MM.1S (cell line): ENCODE measurements at regions not wholly inside any gene's neighbourhood (a gene's known extent, or its start where the extent isn't known, plus 50 kb on each side); places are given as distances from the start of the nearest gene placed in this dataset.

Experiments
- DNase-seq: peaks from one replicate; pipeline ENCODE4 v3.0.0-alpha.2; 2015
- H2AFZ ChIP-seq: fragments of 300-600 bp; sonication (generic); 2 replicates; pipeline ENCODE4 v1.6.0; 2016; ENCODE audit warnings: antibody characterized with exemption, low read length
- H3F3A ChIP-seq: fragments of 300-600 bp; sonication (generic); 2 replicates; pipeline ENCODE4 v1.6.1; 2016; ENCODE audit warnings: mild to moderate bottlenecking, antibody characterized with exemption, low read length, moderate library complexity, mixed read lengths; ENCODE audit not compliant: insufficient read depth
- H3K27ac ChIP-seq: fragments of 300-600 bp; sonication (generic); 2 replicates; pipeline ENCODE4 v1.5.1; 2016; ENCODE audit warnings: mild to moderate bottlenecking, low read length
- H3K27me3 ChIP-seq: fragments of 300-600 bp; sonication (generic); replicated peaks from 2 replicates; pipeline ENCODE4 v1.6.0; 2016; ENCODE audit warnings: low read length; ENCODE audit not compliant: insufficient read depth
- H3K36me3 ChIP-seq: fragments of 300-600 bp; sonication (generic); replicated peaks from 2 replicates; pipeline ENCODE4 v1.6.1; 2016; ENCODE audit warnings: mild to moderate bottlenecking, low read length, mixed read lengths; ENCODE audit not compliant: insufficient read depth
- H3K4me1 ChIP-seq: fragments of 300-600 bp; sonication (generic); 2 replicates; pipeline ENCODE4 v1.6.1; 2016; ENCODE audit warnings: low read length, mixed read lengths
- H3K4me2 ChIP-seq: fragments of 300-600 bp; sonication (generic); 2 replicates; pipeline ENCODE4 v1.6.0; 2016; ENCODE audit warnings: low read depth, low read length
- H3K4me3 ChIP-seq: fragments of 300-600 bp; sonication (generic); 2 replicates; pipeline ENCODE4 v1.5.1; 2016; ENCODE audit warnings: low read length, mixed read lengths
- H3K79me2 ChIP-seq: fragments of 300-600 bp; sonication (generic); 2 replicates; pipeline ENCODE4 v1.6.1; 2016; ENCODE audit warnings: mixed run types, low read length, mixed read lengths
- H3K9ac ChIP-seq: fragments of 300-600 bp; sonication (generic); 2 replicates; pipeline ENCODE4 v1.6.1; 2016; ENCODE audit warnings: low read length, mixed read lengths
- H3K9me2 ChIP-seq: fragments of 300-600 bp; sonication (generic); replicated peaks from 2 replicates; pipeline ENCODE4 v1.6.1; 2016; ENCODE audit warnings: mild to moderate bottlenecking, low read length, mixed read lengths; ENCODE audit not compliant: insufficient read depth
- H3K9me3 ChIP-seq: fragments of 300-600 bp; sonication (generic); replicated peaks from 2 replicates; pipeline ENCODE4 v1.6.1; 2016; ENCODE audit warnings: mild to moderate bottlenecking, low read length, mixed read lengths; ENCODE audit not compliant: insufficient read depth
- H4K20me1 ChIP-seq: fragments of 300-600 bp; sonication (generic); 2 replicates; pipeline ENCODE4 v1.6.1; 2016; ENCODE audit warnings: mild to moderate bottlenecking, low read length, moderate library complexity, mixed read lengths; ENCODE audit not compliant: insufficient read depth
- EZH2 ChIP-seq: fragments of 300-600 bp; sonication (generic); optimal IDR thresholded peaks from 2 replicates; pipeline ENCODE3; 2017; ENCODE audit warnings: low read depth, mild to moderate bottlenecking, antibody characterized with exemption, low read length, mixed read lengths
- EZH2phosphoT487 ChIP-seq: fragments of 300-600 bp; sonication (generic); IDR thresholded peaks from 2 replicates; pipeline ENCODE4 v1.6.1; 2018; ENCODE audit warnings: antibody characterized with exemption, low read length
- TF ChIP-seq, protein P1 (sequence below): fragments of 300-600 bp; sonication (generic); IDR thresholded peaks from 2 replicates; pipeline ENCODE4 v1.5.1; 2016; ENCODE audit warnings: antibody characterized with exemption, low read length, mixed read lengths

- Histone ChIP-seq H3K9ac (no peak overlapping the region), H3K27me3 (no peaks in the 10 kb centered on the region), H3F3A (no peaks in the 10 kb centered on the region), H3K4me2 (no peak overlapping the region), H4K20me1 (no peaks in the 10 kb centered on the region), H3K27ac (no peak overlapping the region), H3K9me3 (no peaks in the 10 kb centered on the region), H2AFZ (no peak overlapping the region), H3K36me3 (no peaks in the 10 kb centered on the region), H3K9me2 (no peaks in the 10 kb centered on the region), H3K4me3 (no peak overlapping the region), H3K79me2 (no peaks in the 10 kb centered on the region), H3K4me1 (no peaks in the 10 kb centered on the region)
- DNase-seq: no peak
- TF ChIP-seq EZH2: no peak
- TF ChIP-seq, protein P1, sequence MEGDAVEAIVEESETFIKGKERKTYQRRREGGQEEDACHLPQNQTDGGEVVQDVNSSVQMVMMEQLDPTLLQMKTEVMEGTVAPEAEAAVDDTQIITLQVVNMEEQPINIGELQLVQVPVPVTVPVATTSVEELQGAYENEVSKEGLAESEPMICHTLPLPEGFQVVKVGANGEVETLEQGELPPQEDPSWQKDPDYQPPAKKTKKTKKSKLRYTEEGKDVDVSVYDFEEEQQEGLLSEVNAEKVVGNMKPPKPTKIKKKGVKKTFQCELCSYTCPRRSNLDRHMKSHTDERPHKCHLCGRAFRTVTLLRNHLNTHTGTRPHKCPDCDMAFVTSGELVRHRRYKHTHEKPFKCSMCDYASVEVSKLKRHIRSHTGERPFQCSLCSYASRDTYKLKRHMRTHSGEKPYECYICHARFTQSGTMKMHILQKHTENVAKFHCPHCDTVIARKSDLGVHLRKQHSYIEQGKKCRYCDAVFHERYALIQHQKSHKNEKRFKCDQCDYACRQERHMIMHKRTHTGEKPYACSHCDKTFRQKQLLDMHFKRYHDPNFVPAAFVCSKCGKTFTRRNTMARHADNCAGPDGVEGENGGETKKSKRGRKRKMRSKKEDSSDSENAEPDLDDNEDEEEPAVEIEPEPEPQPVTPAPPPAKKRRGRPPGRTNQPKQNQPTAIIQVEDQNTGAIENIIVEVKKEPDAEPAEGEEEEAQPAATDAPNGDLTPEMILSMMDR: no peak
- no peak for TF ChIP-seq EZH2phosphoT487
Observed at GRCh38 chr2:176885001-176885643, 327.5 kb upstream of the HNRNPA3 start.

- Histone ChIP-seq H3K4me3 (no peak overlapping the region), H3K27me3 (no peaks in the 10 kb centered on the region), H3K4me1 (no peaks in the 10 kb centered on the region), H3K27ac (no peak overlapping the region), H3F3A (no peaks in the 10 kb centered on the region), H3K9ac (no peak overlapping the region), H2AFZ (no peak overlapping the region), H3K36me3 (no peaks in the 10 kb centered on the region), H3K9me3 (no peaks in the 10 kb centered on the region), H4K20me1 (no peaks in the 10 kb centered on the region), H3K9me2 (no peaks in the 10 kb centered on the region), H3K79me2 (no peaks in the 10 kb centered on the region), H3K4me2 (no peak overlapping the region)
- TF ChIP-seq EZH2 (no peak), EZH2phosphoT487 (no peak)
- TF ChIP-seq, protein P1: no peak
- DNase-seq: no peak
Observed at GRCh38 chr2:176885661-176886060, 326.9 kb upstream of the HNRNPA3 start.

- Histone ChIP-seq H3K4me3 (no peak overlapping the region), H2AFZ (no peak overlapping the region), H3K9ac (no peak overlapping the region), H3K9me2 (no peaks in the 10 kb centered on the region), H3K27ac (no peak overlapping the region), H3K27me3 (no peaks in the 10 kb centered on the region), H3F3A (no peaks in the 10 kb centered on the region), H3K79me2 (no peaks in the 10 kb centered on the region), H3K36me3 (no peaks in the 10 kb centered on the region), H4K20me1 (no peaks in the 10 kb centered on the region), H3K9me3 (no peaks in the 10 kb centered on the region), H3K4me2 (no peak overlapping the region), H3K4me1 (no peaks in the 10 kb centered on the region)
- DNase-seq: no peak
- TF ChIP-seq EZH2: no peak
- TF ChIP-seq EZH2phosphoT487: no peak
- TF ChIP-seq, protein P1: no peak
Observed at GRCh38 chr2:176891105-176891504, 321.5 kb upstream of the HNRNPA3 start.
